ENCODE measurements at regions not wholly inside any gene's neighbourhood (a gene's known extent, or its start where the extent isn't known, plus 50 kb on each side); places are given as distances from the start of the nearest gene placed in this dataset.

GRCh38 chr5:4479426-4479825, 660.7 kb upstream of the ADAMTS16 start:
- Histone ChIP-seq H3K4me1 (no peaks in the 10 kb centered on the region), H3K27ac (replicated peaks in 1 of 4) (no peak overlapping the region), H3K27me3 (no peaks in the 10 kb centered on the region), H3K4me3 (no peak overlapping the region), H3K9me3 (peaks cover 0 to 4% (median 0%) of the 10 kb centered on the region in 4 donors), H3K36me3 (no peaks in the 10 kb centered on the region)
- 58% methylated on average over 3 of the region's 3 CpGs for WGBS
- no peak for DNase-seq (ENCODE audit: extremely low spot score)
- TF ChIP-seq POLR2AphosphoS5 (IDR thresholded peaks at IDR 0.05) = no peak
- intact Hi-C loops (cut with DNase I) = no loop called here

- intact Hi-C loops (cut with DNase I) = no loop called here
- no peaks in the 10 kb centered on the region for H3K36me3 ChIP-seq
- peaks cover 0 to 4% (median 0%) of the 10 kb centered on the region in 4 donors for H3K9me3 ChIP-seq
- no peak for TF ChIP-seq EP300 (IDR thresholded peaks at IDR 0.05)
- no peak for TF ChIP-seq POLR2AphosphoS5 (IDR thresholded peaks at IDR 0.05)
- TF ChIP-seq POLR2A (IDR thresholded peaks at IDR 0.05; ENCODE audit: low read depth) = no peak
- TF ChIP-seq, protein P1, sequence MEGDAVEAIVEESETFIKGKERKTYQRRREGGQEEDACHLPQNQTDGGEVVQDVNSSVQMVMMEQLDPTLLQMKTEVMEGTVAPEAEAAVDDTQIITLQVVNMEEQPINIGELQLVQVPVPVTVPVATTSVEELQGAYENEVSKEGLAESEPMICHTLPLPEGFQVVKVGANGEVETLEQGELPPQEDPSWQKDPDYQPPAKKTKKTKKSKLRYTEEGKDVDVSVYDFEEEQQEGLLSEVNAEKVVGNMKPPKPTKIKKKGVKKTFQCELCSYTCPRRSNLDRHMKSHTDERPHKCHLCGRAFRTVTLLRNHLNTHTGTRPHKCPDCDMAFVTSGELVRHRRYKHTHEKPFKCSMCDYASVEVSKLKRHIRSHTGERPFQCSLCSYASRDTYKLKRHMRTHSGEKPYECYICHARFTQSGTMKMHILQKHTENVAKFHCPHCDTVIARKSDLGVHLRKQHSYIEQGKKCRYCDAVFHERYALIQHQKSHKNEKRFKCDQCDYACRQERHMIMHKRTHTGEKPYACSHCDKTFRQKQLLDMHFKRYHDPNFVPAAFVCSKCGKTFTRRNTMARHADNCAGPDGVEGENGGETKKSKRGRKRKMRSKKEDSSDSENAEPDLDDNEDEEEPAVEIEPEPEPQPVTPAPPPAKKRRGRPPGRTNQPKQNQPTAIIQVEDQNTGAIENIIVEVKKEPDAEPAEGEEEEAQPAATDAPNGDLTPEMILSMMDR (IDR thresholded peaks at IDR 0.05) = no peak
- H3K27me3 ChIP-seq = no peaks in the 10 kb centered on the region
- 43% methylated on average over 18 of the region's 18 CpGs for WGBS
- DNase-seq (ENCODE audit: extremely low spot score) = no peak
- no peak overlapping the region for H3K4me3 ChIP-seq
- H3K27ac ChIP-seq (replicated peaks in 1 of 4) = no peak overlapping the region
- no peaks in the 10 kb centered on the region for H3K4me1 ChIP-seq
Measured at GRCh38 chr5:4480528-4481349, 659.4 kb upstream of the ADAMTS16 start.

GRCh38 chr5:4487581-4487980, 652.5 kb upstream of the ADAMTS16 start:
- TF ChIP-seq POLR2A (IDR thresholded peaks at IDR 0.05; ENCODE audit: low read depth) = no peak
- TF ChIP-seq, protein P1 (IDR thresholded peaks at IDR 0.05) = no peak
- TF ChIP-seq EP300 (IDR thresholded peaks at IDR 0.05) = no peak
- no peak for TF ChIP-seq POLR2AphosphoS5 (IDR thresholded peaks at IDR 0.05)
- Histone ChIP-seq H3K9me3 (no peaks in the 10 kb centered on the region), H3K36me3 (no peaks in the 10 kb centered on the region), H3K4me1 (no peaks in the 10 kb centered on the region), H3K27me3 (no peaks in the 10 kb centered on the region), H3K27ac (replicated peaks in 1 of 4) (no peak overlapping the region), H3K4me3 (no peak overlapping the region)
- no peak for DNase-seq (ENCODE audit: extremely low spot score)
- intact Hi-C loops (cut with DNase I) = no loop called here
- WGBS = 65% methylated on average over 2 of the region's 2 CpGs

DNA sequence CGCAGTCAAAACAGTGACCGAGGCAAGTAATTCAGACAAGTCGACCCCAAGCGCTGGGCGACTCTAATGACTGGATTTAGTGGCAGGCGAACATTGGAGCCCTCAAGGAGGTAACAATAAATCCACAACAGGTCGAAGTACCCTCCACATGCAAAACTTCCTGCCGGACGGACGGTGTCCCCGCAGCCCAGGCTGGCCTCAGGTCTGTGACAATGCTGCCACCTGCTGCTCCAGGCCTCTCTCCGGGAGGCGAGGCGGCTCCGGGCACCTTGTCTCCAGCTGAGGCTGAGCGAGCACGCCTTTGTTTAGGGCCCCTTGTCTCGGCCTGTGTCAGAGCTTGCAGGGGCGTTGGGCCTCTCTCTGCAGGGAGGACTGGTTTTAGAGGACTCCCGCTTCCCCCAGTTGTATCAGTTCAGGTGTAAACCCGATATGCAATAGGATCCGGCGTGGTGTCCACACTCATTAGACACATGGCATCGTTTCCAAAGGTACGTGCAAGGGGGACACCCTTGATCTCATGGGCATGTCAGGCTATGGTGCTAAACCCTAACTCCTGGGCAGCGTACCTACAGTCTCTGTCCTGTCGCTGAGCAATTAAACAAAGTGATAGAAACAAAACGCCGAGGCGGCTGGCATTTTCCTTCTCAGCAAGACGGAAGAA, 628.0 kb upstream of the ADAMTS16 start:
- DNase-seq (ENCODE audit: extremely low spot score) = no peak
- TF ChIP-seq POLR2AphosphoS5 (IDR thresholded peaks at IDR 0.05) = no peak
- TF ChIP-seq POLR2A (IDR thresholded peaks at IDR 0.05; ENCODE audit: low read depth) = no peak
- TF ChIP-seq, protein P1 (IDR thresholded peaks at IDR 0.05) = peak in 1 of 3 experiments; percentile 3
- no peak for TF ChIP-seq EP300 (IDR thresholded peaks at IDR 0.05)
- intact Hi-C loops (cut with DNase I) = no loop called here
- no peaks in the 10 kb centered on the region for H3K36me3 ChIP-seq
- peaks cover 0 to 33% (median 0%) of the 10 kb centered on the region in 4 donors for H3K27me3 ChIP-seq
- 43% methylated on average over 31 of the region's 31 CpGs for WGBS
- no peaks in the 10 kb centered on the region for H3K9me3 ChIP-seq
- H3K4me1 ChIP-seq = no peaks in the 10 kb centered on the region
- H3K4me3 ChIP-seq = no peak overlapping the region
- H3K27ac ChIP-seq (replicated peaks in 1 of 4) = no peak overlapping the region

DNA sequence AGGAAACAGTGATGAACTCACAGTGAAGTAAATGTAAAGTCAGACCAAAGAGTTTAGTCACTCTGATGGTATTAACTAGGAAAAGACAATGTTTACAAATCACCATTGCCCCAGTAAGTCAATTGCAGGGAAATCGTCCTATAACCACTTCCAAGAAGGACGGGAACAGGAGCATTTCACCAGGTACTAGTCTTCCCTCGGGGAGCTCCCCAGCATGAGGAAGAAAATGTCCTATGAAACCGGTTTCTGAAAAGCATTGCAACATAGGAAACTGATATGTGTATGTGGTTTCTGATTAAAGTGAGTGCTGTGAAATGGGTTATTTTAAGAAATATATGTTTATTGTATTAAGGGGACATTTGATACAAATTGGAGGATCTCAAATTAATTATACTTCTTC, 626.7 kb upstream of the ADAMTS16 start:
- no peaks in the 10 kb centered on the region for H3K36me3 ChIP-seq
- no peak overlapping the region for H3K27ac ChIP-seq (replicated peaks in 1 of 4)
- WGBS = 64% methylated on average over 4 of the region's 4 CpGs
- intact Hi-C loops (cut with DNase I) = no loop called here
- no peaks in the 10 kb centered on the region for H3K4me1 ChIP-seq
- H3K27me3 ChIP-seq = peaks cover 0 to 36% (median 0%) of the 10 kb centered on the region in 4 donors
- TF ChIP-seq POLR2AphosphoS5 (IDR thresholded peaks at IDR 0.05) = no peak
- no peak for TF ChIP-seq POLR2A (IDR thresholded peaks at IDR 0.05; ENCODE audit: low read depth)
- no peak for TF ChIP-seq EP300 (IDR thresholded peaks at IDR 0.05)
- H3K9me3 ChIP-seq = no peaks in the 10 kb centered on the region
- H3K4me3 ChIP-seq = no peak overlapping the region
- DNase-seq (ENCODE audit: extremely low spot score) = peak; percentile 60
